ENCODE measurements at regions not wholly inside any gene's neighbourhood (a gene's known extent, or its start where the extent isn't known, plus 50 kb on each side); places are given as distances from the start of the nearest gene placed in this dataset.

- FAIRE-seq (no peak), DNase-seq (ENCODE audit: low read depth in 1 of 2, low spot score in 2 of 2) (no peak)
- no peak overlapping the region; a peak in 1 of 7 replicates for H3K9ac ChIP-seq (replicated peaks in 1 of 4; ENCODE audit: extremely low read depth in 1 of 4, low read depth in 3 of 4, low read length in 3 of 4)
- H4K5ac ChIP-seq (ENCODE audit: insufficient read length, low read depth, low read length), result no peak overlapping the region
- TF ChIP-seq SIX5 (IDR thresholded peaks at IDR 0.05; ENCODE audit: low read depth, low read length), result no peak
- TF ChIP-seq TCF12 (IDR thresholded peaks at IDR 0.05; ENCODE audit: low read depth, low read length), result no peak
- no peak for TF ChIP-seq TAF7 (optimal IDR thresholded peaks at IDR 0.05; ENCODE audit: borderline replicate concordance, low read depth, low read length)
- no peak for TF ChIP-seq KDM1A (IDR thresholded peaks at IDR 0.05; ENCODE audit: borderline replicate concordance, low read length)
- no peak for TF ChIP-seq GTF2F1 (IDR thresholded peaks at IDR 0.05; ENCODE audit: borderline replicate concordance, low read depth, low read length)
- no peak for TF ChIP-seq NRF1 (IDR thresholded peaks at IDR 0.05; ENCODE audit: low read depth, low read length)
- no peak for TF ChIP-seq BCL11A (IDR thresholded peaks at IDR 0.05; ENCODE audit: low read depth in 2 of 2, low read length in 2 of 2)
- no peak for TF ChIP-seq HDAC2 (IDR thresholded peaks at IDR 0.05; ENCODE audit: borderline replicate concordance in 1 of 2, low read depth in 2 of 2, low read length in 2 of 2)
- TF ChIP-seq KDM5A (IDR thresholded peaks at IDR 0.05; ENCODE audit: low read length), result no peak
- no peak for TF ChIP-seq RNF2 (IDR thresholded peaks at IDR 0.05; ENCODE audit: borderline replicate concordance, low read depth, low read length, missing control alignments, poor library complexity, severe bottlenecking)
- no peak for TF ChIP-seq EP300 (IDR thresholded peaks at IDR 0.05; ENCODE audit: borderline replicate concordance in 1 of 2, low read depth in 2 of 2, low read length in 2 of 2)
- TF ChIP-seq NANOG (IDR thresholded peaks at IDR 0.05; ENCODE audit: insufficient read depth, low read depth, low read length, poor library complexity, severe bottlenecking), result no peak
- no peak for TF ChIP-seq YY1 (IDR thresholded peaks at IDR 0.05; ENCODE audit: low read depth, low read length)
- TF ChIP-seq SP2 (IDR thresholded peaks at IDR 0.05; ENCODE audit: low read length), result no peak
- no peak for TF ChIP-seq GABPA (IDR thresholded peaks at IDR 0.05; ENCODE audit: borderline replicate concordance, insufficient read depth, low read length)
- no peak overlapping the region for H2BK5ac ChIP-seq (ENCODE audit: low read depth, low read length)
- H3K4me3 ChIP-seq (ENCODE audit: extremely low read depth in 1 of 4, insufficient read depth in 2 of 4, low read depth in 3 of 4, low read length in 4 of 4), result no peak overlapping the region
- no peaks in the 10 kb centered on the region for H3K9me3 ChIP-seq (ENCODE audit: insufficient read depth in 2 of 2, low read depth in 1 of 2, low read length in 1 of 2)
- H2BK12ac ChIP-seq (ENCODE audit: low read depth, low read length), result no peak overlapping the region
- POLR2A ChIA-PET (ENCODE audit: partially characterized antibody), result no interaction called here
- no peak overlapping the region for H4K8ac ChIP-seq (ENCODE audit: extremely low read depth, insufficient read depth, low read length)
- no peak overlapping the region for H2AK5ac ChIP-seq (ENCODE audit: low read depth, low read length)
- no peak overlapping the region for H2BK15ac ChIP-seq (ENCODE audit: low read length)
- H3K14ac ChIP-seq (ENCODE audit: insufficient read length), result no peak overlapping the region
- no peak overlapping the region for H3K56ac ChIP-seq (replicated peaks; ENCODE audit: insufficient read length, low read depth, low read length)
- H3K4me1 ChIP-seq (replicated peaks in 1 of 4; ENCODE audit: control insufficient read depth in 3 of 4, insufficient read depth in 4 of 4, low read length in 3 of 4), result no peaks in the 10 kb centered on the region
- no peak overlapping the region for H3K27ac ChIP-seq (ENCODE audit: low read depth, low read length)
- H3K27me3 ChIP-seq (replicated peaks in 1 of 4; ENCODE audit: control insufficient read depth in 3 of 4, extremely low read depth in 1 of 4, insufficient read depth in 3 of 4, low read length in 3 of 4), result no peaks in the 10 kb centered on the region
- no peak overlapping the region for H2BK20ac ChIP-seq (ENCODE audit: low read length)
- H3K23me2 ChIP-seq (ENCODE audit: low read depth, low read length), result no peaks in the 10 kb centered on the region
- H4K20me1 ChIP-seq (replicated peaks in 1 of 2; ENCODE audit: control insufficient read depth in 1 of 2, insufficient read depth in 2 of 2, low read length in 2 of 2), result no peaks in the 10 kb centered on the region
- H3K4me2 ChIP-seq (ENCODE audit: insufficient read depth in 1 of 2, low read depth in 2 of 2, low read length in 2 of 2), result no peak overlapping the region
- no peak overlapping the region for H2AFZ ChIP-seq (ENCODE audit: low read length)
- H3K18ac ChIP-seq (ENCODE audit: extremely low read depth, low read length), result no peak overlapping the region
- H3K4ac ChIP-seq (replicated peaks; ENCODE audit: insufficient read length, low read depth, low read length), result no peak overlapping the region
- H3K23ac ChIP-seq (ENCODE audit: insufficient read length), result no peak overlapping the region
- no peaks in the 10 kb centered on the region for H3K36me3 ChIP-seq (ENCODE audit: control insufficient read depth in 2 of 4, insufficient read depth in 4 of 4, low read length in 3 of 4)
- H3K79me2 ChIP-seq (ENCODE audit: control insufficient read depth in 1 of 2, insufficient read depth in 2 of 2, low read length in 2 of 2), result no peaks in the 10 kb centered on the region
- H2BK120ac ChIP-seq (replicated peaks; ENCODE audit: low read depth, low read length), result no peak overlapping the region
- CTCF ChIA-PET (ENCODE audit: partially characterized antibody), result no interaction called here
- no peak overlapping the region for H4K91ac ChIP-seq (replicated peaks; ENCODE audit: insufficient read length, low read length)
- no peaks in the 10 kb centered on the region for H3K79me1 ChIP-seq (ENCODE audit: low read depth, low read length)
These were observed 531.4 kb upstream of the RIOK2 start for GRCh38 chr5:97714424-97714823.

Data from H1 (cell line).